ENCODE measurements at regions not wholly inside any gene's neighbourhood (a gene's known extent, or its start where the extent isn't known, plus 50 kb on each side); places are given as distances from the start of the nearest gene placed in this dataset.

DNA sequence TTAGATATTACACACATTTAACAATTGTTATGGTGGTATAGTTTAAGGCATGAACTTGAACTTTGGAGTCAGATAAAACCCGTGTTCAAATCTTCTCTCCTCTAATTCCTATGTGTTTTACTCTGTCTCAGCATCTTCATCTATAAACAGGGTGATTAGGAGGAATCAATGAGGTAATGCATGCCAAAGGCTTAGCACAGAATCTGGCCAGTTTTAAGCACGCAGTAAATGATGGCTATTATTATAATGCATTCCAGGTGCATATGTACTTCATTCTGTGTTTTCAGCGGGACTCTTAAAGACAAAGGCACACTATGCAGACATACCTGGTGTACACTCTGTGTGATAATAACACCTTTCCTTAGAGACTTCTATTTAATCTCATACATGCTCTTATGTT is 88.0 kb upstream of the FRY start:
- Histone ChIP-seq H3K9me3 (ENCODE audit: control insufficient read depth, insufficient read depth, low read length) (no peaks in the 10 kb centered on the region), H2AK9ac (replicated peaks; ENCODE audit: low read depth, low read length, poor library complexity) (no peak overlapping the region), H3K27ac (ENCODE audit: insufficient read depth, low read length) (no peak overlapping the region), H3K14ac (replicated peaks; ENCODE audit: low read depth, low read length) (no peak overlapping the region), H3K9me1 (ENCODE audit: insufficient read depth, low read length) (peaks cover 12% of the 10 kb centered on the region), H2AK5ac (ENCODE audit: low read depth, low read length) (no peak overlapping the region), H4K5ac (ENCODE audit: low read depth, low read length) (no peak overlapping the region), H2BK5ac (ENCODE audit: low read depth, low read length, poor library complexity, severe bottlenecking) (no peak overlapping the region), H2BK20ac (ENCODE audit: low read depth, low read length) (no peak overlapping the region), H4K91ac (ENCODE audit: insufficient read depth, low read depth, low read length) (no peak overlapping the region), H3K36me3 (ENCODE audit: control insufficient read depth, insufficient read depth, low read length) (no peaks in the 10 kb centered on the region), H3K79me1 (ENCODE audit: low read depth in 1 of 2, low read length in 2 of 2) (no peaks in the 10 kb centered on the region), H3K56ac (ENCODE audit: extremely low read depth, insufficient read depth, low read length) (no peak overlapping the region), H3K27me3 (ENCODE audit: control insufficient read depth, insufficient read depth, low read length) (no peaks in the 10 kb centered on the region), H3K4ac (ENCODE audit: low read depth, low read length) (no peak overlapping the region), H2AFZ (replicated peaks; ENCODE audit: low read length, poor library complexity) (no peak overlapping the region), H4K20me1 (ENCODE audit: insufficient read depth, low read length) (no peaks in the 10 kb centered on the region), H3K4me2 (ENCODE audit: low read depth, low read length) (no peak overlapping the region), H3K23ac (ENCODE audit: low read depth, low read length) (no peak overlapping the region), H4K8ac (ENCODE audit: low read depth in 2 of 2, low read length in 2 of 2) (no peak overlapping the region), H3K9ac (ENCODE audit: low read depth, low read length) (no peak overlapping the region), H3K18ac (ENCODE audit: low read depth, low read length) (no peak overlapping the region), H3K4me3 (ENCODE audit: insufficient read depth, low read depth, low read length) (no peak overlapping the region), H2BK15ac (ENCODE audit: low read depth, low read length) (no peak overlapping the region), H2BK120ac (ENCODE audit: low read depth, low read length) (no peak overlapping the region), H3K4me1 (ENCODE audit: control insufficient read depth, insufficient read depth, low read length) (peaks cover 20% of the 10 kb centered on the region)
- TF ChIP-seq, protein P1, sequence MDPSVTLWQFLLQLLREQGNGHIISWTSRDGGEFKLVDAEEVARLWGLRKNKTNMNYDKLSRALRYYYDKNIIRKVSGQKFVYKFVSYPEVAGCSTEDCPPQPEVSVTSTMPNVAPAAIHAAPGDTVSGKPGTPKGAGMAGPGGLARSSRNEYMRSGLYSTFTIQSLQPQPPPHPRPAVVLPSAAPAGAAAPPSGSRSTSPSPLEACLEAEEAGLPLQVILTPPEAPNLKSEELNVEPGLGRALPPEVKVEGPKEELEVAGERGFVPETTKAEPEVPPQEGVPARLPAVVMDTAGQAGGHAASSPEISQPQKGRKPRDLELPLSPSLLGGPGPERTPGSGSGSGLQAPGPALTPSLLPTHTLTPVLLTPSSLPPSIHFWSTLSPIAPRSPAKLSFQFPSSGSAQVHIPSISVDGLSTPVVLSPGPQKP (IDR thresholded peaks at IDR 0.05; ENCODE audit: borderline replicate concordance, low read depth, low read length) = no peak
- BruUV-seq (replicated peaks) = no TSS peak
- DNase-seq (no peak), ATAC-seq (ENCODE audit: low read depth) (no peak)
- ChIA-PET POLR2A (ENCODE audit: unreplicated experiment) (no interaction called here), CTCF (no interaction called here)
- no CpG with 5 or more reads among the region's 3 CpGs for WGBS, 2 experiments (ENCODE audit: extremely low coverage in 2 of 2, insufficient read length in 1 of 2)
- intact Hi-C loops (cut with micrococcal nuclease) = no loop called here
- dilution Hi-C loops (cut with HindIII; ENCODE audit: low sequenced_read_pairs, unreplicated experiment) = no loop called here
- in situ Hi-C loops (cut with MboI; ENCODE audit: low sequenced_read_pairs) = no loop called here
